Head of caudate nucleus (tissue), 42 donors: ENCODE measurements at regions not wholly inside any gene's neighbourhood (a gene's known extent, or its start where the extent isn't known, plus 50 kb on each side); places are given as distances from the start of the nearest gene placed in this dataset.
"Not testable (repeated sequence)": the region's sequence is repeated elsewhere in the genome, so short reads cannot be mapped to it uniquely, and the experiment has no call there.

Source experiments
- DNase-seq, 42 donors: peaks; one replicate each; pipeline versions ENCODE4 v3.0.0 to v3.0.0-alpha.2; 2020 to 2021; ENCODE audit warnings: mixed read lengths in 7 of 42
- intact Hi-C: fragments of 100-400 bp; cut with DNase I; formaldehyde crosslinking; loops from one replicate; pipeline ENCODE4 v1.15.0; 2022

DNA sequence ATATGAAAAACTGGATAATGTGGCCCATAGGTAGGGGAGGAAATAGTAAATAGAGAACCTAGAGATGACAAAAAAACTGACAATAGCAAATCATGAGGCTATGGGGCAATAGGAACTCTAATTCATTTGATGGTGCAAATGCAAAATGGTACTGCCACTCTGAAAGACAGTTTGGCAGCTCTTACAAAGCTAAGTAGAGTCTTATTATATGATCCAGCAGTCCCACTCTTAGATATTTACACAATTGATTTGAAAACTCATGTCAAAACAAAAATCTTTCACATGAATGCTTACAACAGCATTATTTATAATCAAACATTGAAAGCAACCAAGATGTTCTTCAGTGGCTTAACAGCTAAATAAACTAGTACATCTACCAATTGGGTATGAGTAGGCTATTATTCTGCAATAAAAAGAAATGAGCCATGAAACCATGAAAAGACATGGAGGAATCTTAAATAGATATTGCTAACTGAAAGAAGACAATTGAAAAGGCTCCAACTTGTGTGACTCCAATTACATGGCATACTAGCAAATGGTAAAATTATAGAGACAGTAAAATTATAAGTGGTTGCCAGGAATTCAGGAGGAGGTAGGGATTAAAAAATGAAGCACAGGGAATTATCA lies 321.8 kb upstream of the STAC start:
- DNase-seq, result no peak
- intact Hi-C loops, result no loop called here

DNA sequence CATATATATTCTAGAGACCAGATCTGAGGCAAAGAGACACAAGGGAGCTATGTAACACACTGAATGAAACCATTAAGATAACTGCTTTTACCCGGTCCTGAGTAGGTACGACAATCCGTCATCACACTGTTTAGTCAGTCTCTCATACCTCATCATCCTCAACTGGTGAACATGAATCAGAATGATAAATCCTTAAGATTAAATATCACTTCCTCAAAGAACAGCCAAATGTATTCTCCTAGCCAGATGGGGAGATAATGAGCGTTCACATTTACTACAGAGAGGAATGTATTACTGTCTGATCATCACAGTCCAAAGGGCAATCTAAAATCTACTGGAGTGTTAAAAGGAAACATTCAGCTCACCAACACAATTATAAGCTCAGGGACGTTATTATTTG lies 319.4 kb upstream of the STAC start:
- intact Hi-C loops, result no loop called here
- DNase-seq, result no peak

DNA sequence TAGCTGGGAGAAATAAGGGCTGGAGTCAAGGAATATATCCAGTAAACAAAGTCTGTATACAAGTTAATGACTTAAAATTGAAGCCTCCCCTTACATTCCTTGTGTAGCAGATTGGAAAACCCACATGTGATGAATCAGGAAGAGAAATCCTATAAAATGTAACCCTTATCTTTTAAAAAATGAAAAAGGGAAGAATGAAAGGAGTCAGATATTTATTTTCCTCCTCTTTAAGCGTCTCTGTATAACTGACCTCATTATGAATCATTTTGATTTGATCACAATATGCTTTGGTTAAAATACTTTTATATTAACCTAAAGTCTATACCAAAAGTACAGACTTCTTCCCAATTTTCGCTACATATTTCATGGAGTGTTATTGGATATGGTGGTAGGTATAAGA lies 316.3 kb upstream of the STAC start:
- intact Hi-C loops, result no loop called here

DNA sequence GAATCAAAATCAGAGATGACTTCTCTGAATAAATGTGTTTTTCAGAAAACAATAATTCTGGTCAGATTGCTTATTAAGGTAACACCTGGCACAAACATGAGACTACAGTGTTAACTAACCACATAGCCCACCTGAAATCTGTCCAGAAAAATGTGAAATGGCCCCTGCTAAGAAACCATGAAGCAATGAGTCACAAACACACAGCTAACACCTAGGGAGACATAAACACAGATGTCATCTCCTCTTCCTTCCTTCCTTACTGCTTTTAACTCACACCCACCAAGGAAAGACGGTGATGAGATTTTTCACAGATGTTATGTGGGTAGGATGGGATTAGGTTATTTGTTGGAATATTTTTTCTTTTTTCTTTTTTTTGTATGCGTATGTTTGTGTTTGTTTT lies 315.0 kb upstream of the STAC start:
- DNase-seq, result no peak
- intact Hi-C loops, result no loop called here

More for the DNA sequence above, 316.3 kb upstream of the STAC start:
- DNase-seq, result no peak

DNA sequence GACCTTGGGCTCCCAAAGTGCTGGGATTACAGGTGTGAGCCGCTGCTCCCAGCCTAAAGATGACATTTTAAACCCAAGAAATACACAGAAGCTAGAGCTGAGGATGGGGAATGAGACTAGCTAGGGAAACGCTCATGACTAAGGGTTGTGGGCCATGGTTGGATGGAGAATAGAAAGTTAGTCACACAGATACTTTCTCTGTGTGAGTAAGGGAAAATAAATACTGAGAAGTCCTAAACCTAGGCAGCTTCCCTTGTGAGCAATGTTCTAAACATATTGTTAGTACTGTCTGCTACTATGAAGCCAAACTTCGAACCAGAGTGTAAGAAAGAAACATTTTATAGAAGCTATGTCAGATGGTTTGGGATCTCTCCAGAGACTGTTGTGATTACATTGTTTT lies 304.8 kb upstream of the STAC start:
- no peak for DNase-seq
- intact Hi-C loops, result no loop called here

DNA sequence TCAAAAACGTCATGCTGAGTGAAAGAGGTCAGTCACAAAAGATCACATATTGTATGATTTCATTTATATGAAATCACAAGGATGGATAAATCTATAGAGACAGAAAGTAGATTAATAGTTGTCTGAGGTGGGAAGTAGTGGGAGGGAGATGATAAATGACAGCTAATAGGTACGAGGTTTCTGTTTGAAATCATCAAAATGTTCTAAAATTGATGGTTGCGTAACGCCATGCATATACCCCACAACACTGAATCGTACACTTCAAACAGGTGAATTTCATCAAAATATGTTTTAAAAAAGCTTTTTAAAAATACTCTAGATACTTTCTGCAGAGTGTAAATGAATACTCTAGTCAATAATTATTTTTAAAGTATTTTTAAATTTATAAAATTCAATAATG lies 303.0 kb upstream of the STAC start:
- intact Hi-C loops, result no loop called here
- no peak for DNase-seq

DNA sequence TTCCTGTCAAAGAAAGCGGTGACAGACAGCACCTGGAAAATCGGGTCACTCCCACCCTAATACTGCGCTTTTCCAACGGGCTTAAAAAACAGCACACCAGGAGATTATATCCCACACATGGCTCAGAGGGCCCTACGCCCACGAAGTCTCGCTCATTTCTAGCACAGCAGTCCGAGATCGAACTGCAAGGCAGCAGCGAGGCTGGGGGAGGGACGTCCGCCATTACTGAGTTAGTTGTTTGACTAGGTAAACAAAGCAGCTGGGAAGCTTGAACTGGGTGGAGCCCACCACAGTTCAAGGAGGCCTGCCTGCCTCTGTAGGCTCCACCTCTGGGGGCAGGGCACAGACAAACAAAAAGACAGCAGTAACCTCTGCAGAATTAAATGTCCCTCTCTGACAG lies 297.3 kb upstream of the STAC start:
- DNase-seq, intact Hi-C loops: not testable (repeated sequence)

DNA sequence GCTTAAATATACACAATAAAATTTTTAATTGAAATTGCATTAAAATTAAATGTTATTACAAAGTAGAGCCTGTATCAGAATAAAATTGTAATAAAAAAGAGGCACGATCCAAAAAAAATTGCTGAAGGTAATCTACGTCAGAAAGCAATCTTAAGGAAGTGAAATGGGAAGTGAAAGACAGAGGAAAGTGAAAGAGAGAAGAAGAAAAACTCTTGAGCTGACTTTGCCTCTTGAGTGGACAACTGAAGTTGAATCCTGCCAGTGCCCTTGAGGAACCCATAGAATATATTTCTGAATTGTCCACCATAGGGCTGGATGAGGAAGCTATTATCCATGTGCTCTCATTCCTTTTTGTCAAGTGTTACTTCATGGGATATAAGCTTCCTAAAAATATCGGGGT lies 285.1 kb upstream of the STAC start:
- intact Hi-C loops, result no loop called here
- no peak for DNase-seq

DNA sequence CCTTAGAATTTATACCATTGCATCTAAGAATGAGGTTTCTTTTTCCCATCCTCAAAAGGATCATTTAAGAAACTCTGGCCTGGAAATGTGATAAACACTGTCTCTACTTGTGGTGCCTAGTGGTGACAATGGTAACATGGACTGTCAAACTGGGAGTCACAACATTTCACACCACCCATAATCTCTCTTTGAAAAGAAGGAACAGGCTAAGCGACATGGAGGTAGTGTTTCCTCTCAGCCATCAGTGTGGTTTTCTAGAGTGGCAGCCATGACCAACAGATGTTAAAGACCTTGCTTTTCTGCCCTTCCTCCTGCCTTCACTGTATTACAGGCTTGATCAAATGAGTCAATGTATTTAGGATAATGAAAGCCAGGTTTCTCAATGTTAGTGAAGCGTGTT lies 283.1 kb upstream of the STAC start:
- intact Hi-C loops, result no loop called here
- no peak for DNase-seq

DNA sequence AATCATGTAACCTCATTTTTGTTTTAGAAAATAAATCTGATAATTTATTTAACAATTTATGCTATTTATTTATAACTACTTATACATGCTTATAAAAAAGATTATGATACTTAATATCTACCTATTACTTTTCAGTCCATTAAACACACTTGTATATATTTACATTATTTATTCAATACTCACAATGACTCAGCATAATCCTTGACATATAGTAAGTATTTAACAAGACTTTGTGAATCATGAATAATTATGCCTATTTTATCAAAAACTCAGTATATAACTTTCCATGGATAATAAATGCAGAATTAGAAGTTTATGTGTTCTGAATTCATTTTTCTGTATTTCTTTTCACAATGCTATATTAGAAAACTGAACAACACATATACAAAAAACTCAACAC lies 266.0 kb upstream of the STAC start:
- intact Hi-C loops, result no loop called here
- DNase-seq, result no peak

DNA sequence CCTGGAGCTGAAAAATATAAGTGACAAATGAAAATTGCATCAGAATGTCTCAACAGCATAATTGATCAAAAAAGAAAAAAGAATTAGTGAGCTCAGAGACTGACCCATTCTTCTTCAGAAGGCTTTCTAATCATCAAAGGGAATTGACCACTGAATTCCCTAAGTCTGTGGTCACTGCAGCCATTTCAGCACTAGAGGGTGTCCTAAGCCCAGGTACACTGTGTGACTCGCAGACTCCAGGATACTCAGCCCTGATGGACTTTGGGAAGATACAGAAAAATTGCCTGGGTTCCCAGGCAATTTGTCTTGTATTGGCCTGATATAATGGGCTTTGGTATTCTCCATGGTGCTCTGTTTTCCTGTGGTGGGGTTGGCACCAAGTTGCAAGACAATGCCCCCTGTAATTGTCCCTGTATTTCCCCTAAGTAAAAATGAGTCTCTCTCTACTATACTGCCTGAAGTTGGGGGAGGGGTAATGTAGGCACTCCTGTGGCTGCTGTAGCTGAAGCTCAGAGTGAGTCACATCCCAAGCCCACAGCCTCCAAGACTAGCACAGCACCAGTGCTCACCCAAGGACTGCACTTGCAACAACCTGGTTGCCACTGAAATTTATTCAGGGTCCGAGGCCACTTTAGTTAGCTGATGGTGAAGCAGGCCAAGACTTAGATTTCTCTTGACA lies 256.0 kb upstream of the STAC start:
- DNase-seq, result no peak
- intact Hi-C loops, result no loop called here

DNA sequence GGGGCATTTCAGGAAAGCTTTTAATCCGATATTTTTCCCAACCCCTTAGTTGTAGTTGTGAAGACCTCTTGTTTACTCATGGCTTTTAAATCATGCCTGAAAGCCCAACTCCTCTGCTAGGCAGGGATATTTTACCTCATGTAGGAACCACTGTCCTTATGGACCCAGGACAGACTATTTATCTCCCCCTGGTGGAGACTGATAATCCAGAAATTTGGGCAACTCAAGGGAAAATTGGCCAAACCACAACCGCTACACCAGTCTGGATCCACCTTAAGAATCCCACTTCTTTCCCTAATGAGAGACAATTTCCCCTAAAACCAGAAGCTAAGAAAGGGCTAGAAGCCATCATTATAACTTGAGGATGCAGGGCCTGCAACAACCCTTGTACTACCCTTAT lies 248.1 kb upstream of the STAC start:
- intact Hi-C loops, result no loop called here
- no peak for DNase-seq

DNA sequence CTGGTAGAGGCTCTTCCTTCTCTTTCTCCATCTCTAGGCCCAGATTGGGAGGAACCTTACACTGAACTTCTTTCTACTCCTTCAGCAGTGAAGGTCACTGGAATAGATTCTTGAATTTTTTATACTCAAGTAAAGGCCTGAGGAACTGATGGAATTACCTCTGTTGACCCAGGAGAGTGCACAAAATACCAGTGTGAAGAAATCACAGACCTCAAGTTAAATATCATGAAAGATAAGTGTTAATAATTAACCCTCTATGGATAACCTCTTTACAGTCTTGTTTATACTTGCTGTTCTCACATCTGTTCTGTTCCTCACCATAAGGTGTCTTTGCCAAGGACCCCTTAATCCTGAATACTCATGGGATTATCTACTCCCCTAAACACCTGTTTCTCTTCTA lies 244.4 kb upstream of the STAC start:
- intact Hi-C loops, result no loop called here
- no peak for DNase-seq

DNA sequence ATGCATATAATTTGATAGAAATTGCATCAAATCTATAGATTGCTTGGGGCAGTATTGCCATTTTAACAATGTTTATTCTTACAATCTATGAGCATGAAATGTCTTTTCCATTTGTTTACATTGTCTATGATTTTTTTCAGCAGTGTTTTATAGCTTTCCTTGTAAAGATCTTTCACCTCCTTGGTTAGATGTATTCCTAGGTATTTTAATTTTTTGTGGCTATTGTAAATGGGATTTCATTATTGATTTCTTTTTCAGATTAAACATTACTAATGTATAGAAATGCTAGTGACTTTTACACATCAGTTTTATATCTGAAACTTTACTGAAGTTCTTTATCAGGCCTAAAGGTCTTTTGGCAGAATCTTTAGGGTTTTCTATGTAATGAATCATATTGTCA lies 237.6 kb upstream of the STAC start:
- no peak for DNase-seq
- intact Hi-C loops, result no loop called here

DNA sequence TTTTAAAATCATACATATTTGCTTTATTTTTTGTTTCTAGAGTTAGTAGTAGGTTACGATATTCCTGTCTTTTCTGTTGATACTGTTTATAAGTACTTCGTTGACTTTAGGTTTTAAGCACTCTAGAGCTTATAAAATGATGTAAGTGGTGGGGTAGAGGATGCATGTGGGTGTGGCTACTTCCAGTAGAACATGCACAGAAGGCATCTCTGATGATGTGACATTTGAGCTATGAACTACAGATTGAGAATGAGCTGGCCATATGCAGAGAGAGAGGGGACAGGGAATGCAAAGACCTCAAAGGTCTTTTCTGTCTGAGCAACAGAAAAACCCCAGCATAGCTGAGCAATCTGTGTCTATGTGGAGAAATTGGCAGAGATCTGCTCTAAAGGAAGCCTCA lies 233.9 kb upstream of the STAC start:
- DNase-seq, result no peak
- intact Hi-C loops, result no loop called here

DNA sequence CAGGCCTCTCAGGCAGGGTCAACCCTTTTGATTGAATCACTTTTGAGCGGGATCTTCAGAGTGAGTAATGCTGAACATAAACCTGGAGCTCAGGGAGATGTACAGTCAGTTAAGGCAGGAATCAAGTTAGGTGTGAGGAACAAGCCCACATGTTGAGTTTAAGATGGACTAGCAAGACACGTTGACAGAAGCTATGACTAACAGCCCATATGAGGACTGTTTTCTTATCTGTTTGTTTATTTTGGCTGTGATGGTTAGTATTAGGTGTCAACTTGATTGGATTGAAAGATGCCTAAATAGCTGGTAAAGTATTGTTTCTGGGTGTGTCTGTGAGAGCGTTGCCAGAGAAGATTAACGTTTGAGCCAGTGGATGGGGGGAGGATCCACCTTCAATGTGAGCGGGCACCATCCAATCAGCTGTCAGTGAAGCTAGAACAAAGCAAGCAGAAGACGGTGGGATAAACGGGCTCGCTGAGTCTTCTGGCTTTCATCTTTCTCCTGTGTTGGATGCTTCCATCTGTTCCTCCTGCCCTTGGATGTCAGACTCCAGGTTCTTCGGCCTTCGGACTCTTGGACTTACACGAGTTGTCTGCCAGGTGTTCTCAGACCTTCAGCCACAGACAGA lies 232.3 kb upstream of the STAC start:
- intact Hi-C loops, result no loop called here
- no peak for DNase-seq

DNA sequence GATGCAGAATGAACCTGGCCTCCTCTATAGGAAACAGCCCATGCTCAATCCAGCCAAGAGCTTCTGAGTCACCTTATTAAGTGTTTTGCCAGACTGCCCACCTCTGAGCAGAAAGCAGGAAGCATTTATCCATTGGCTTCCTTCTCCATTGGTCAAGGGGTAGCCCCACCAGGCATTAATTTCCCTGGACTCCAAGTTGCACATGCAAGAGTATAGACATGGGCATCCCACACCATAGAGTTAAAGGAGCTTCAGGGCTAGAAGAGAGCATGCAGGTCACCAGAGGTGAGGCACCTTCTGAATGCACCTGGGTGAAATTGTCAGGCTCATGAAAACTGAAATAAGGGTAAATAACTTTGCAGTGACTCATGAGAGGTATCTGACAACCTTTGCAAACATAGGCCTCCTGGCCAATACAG lies 230.8 kb upstream of the STAC start:
- DNase-seq, result no peak
- intact Hi-C loops, result no loop called here

DNA sequence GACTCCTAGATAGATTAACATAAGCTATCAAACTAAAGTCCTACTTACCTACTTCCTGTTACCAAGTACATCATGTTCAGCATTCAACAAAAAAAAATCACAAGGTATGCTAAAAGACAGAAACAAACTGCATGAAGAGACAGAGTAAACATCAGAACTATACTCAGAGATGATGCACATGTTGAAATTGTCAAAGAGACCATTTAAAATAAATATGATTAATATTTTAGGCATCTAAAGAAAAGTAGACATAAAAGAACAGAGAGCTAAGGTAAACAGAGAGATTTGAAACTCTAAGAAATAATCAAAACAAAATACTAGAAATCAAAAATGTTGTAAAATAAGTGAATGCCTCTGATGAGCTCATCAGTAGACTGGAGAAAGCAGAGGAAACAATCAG lies 224.8 kb upstream of the STAC start:
- DNase-seq, result no peak
- intact Hi-C loops, result no loop called here

DNA sequence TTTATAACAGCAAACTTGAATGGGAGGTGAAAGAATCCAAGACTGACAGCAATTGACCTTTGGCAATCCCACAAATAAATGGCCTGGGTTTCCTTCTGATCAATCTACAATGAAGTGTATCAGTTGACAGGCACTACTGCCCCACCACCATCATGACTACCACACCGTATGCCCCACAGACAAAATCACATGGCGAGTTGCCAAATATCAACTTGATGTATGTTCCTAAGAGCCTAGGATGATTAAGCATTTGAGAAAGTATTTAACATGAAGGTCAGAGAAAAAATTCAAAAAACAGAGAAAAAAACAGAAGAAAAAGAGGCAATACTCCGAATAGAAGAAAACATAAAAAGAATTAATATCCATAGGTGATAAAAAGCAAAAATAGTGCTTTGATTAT lies 215.9 kb upstream of the STAC start:
- no peak for DNase-seq
- intact Hi-C loops, result no loop called here

DNA sequence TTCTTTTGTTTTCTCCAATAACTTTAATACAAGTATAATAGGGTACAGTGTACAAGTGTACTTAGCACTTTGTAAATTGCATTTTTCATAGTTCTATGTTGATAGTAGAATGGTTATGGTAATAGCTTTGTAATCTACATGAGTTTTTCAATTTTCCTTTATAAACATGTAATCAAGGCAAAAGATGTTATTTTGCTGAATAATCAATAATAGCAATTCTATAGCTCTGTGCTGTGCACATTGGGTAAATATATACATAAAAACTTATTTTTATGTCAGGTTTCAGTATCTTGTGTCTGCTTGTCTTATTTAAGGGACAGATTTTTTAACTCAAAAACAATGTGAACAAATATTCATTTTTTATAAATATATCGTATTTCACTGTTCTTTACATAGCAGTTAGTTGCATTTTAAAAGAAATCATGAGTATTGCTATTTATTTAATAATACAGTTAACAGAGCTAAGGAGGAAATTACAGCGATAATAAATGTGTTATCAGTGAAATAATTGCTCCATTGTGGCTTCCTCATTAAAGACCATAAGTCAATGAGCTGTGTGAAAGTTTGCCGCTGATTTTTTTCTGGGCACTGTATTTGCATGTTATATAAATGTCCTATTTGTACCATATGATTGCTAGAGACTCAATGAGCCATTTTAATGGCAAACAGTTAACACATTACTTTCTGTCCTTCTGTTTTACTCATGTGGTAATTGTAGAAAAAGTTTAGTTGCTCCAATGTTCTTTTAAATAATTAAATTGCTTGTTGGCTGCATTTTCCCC lies 214.6 kb upstream of the STAC start:
- no peak for DNase-seq
- intact Hi-C loops, result no loop called here
